B cell (primary cell): ENCODE measurements at regions not wholly inside any gene's neighbourhood (a gene's known extent, or its start where the extent isn't known, plus 50 kb on each side); places are given as distances from the start of the nearest gene placed in this dataset.

Experiments used
- ATAC-seq: fragments of 200-7000 bp; cut with Tn5 transposase; one replicate; pipeline ENCODE4 v1.10.0; 2021; ENCODE audit warnings: low read depth, mild to moderate bottlenecking, moderate number of reproducible peaks, moderate library complexity
- CTCF ChIA-PET: fragments of 350-600 bp; sonication (Branson Sonifier 250); formaldehyde crosslinking; loops from one replicate; lab custom pipeline; 2021; ENCODE audit warnings: antibody characterized with exemption, inconsistent platforms; lab: Charles Lee
- POLR2A ChIA-PET: fragments of 350-600 bp; sonication (Branson Sonifier 250); formaldehyde crosslinking; loops from one replicate; lab custom pipeline; 2021; ENCODE audit warnings: antibody characterized with exemption; lab: Charles Lee
- DNase-seq: peaks from one replicate; pipeline ENCODE4 v3.0.0; 2013
- H2AFZ ChIP-seq: 2 replicates; pipeline ENCODE4 v1.6.1; 2012; ENCODE audit warnings: mild to moderate bottlenecking, low read depth, low read length; ENCODE audit not compliant: insufficient read depth, poor library complexity, severe bottlenecking
- H3K27ac ChIP-seq, 2 donors: 1 replicate in 1 of 2; 2 replicates in 1 of 2; pipeline ENCODE4 v1.5.1; 2012 to 2013; ENCODE audit warnings: low read length in 2 of 2, mild to moderate bottlenecking in 2 of 2, moderate library complexity in 1 of 2
- H3K27me3 ChIP-seq, 4 experiments: fragments of 200-600 bp in 1 of 4; sonication (generic) in 1 of 4; replicated peaks in 1 of 4; 1 replicate in 2 of 4; 2 replicates in 2 of 4; pipeline versions ENCODE4 v1.6.1 to v1.7.0; 2013 to 2016; ENCODE audit warnings: low read length in 3 of 4, mild to moderate bottlenecking in 2 of 4, mixed read lengths in 1 of 4, moderate library complexity in 1 of 4; ENCODE audit not compliant: insufficient read depth in 4 of 4, control insufficient read depth in 3 of 4; ENCODE audit errors: control extremely low read depth in 1 of 4
- H3K36me3 ChIP-seq, 2 experiments: replicated peaks in 1 of 2; 1 replicate in 1 of 2; 2 replicates in 1 of 2; pipeline versions ENCODE4 v1.6.1 to v1.7.1; 2013; ENCODE audit warnings: low read length in 1 of 2; ENCODE audit not compliant: insufficient read depth in 2 of 2, control insufficient read depth in 1 of 2; ENCODE audit errors: control extremely low read depth in 1 of 2, extremely low read depth in 1 of 2
- H3K4me1 ChIP-seq, 2 donors: fragments of 200-600 bp in 1 of 2; sonication (generic) in 1 of 2; 1 replicate in 1 of 2; 2 replicates in 1 of 2; pipeline versions ENCODE4 v1.5.1 to v1.6.1; 2013 to 2017; ENCODE audit warnings: low read length in 2 of 2; ENCODE audit not compliant: control insufficient read depth in 2 of 2, insufficient read depth in 2 of 2
- H3K4me2 ChIP-seq: replicated peaks from 2 replicates; pipeline ENCODE3; 2012; ENCODE audit warnings: mild to moderate bottlenecking, low read depth, low read length; ENCODE audit not compliant: poor library complexity, severe bottlenecking
- H3K4me3 ChIP-seq, 5 experiments: fragments of 200-600 bp in 1 of 5; sonication (generic) in 1 of 5; 1 replicate in 3 of 5; 2 replicates in 2 of 5; pipeline versions ENCODE4 v1.5.1 to v1.7.0; 2011 to 2016; ENCODE audit warnings: low read length in 4 of 5, mild to moderate bottlenecking in 4 of 5, low read depth in 2 of 5, control low read depth in 1 of 5, moderate library complexity in 1 of 5; ENCODE audit not compliant: insufficient read depth in 1 of 5; ENCODE audit errors: control extremely low read depth in 1 of 5, extremely low read depth in 1 of 5
- H3K79me2 ChIP-seq: fragments of 200-600 bp; sonication (generic); one replicate; pipeline ENCODE4 v1.6.0; 2016; ENCODE audit warnings: low read length; ENCODE audit not compliant: control insufficient read depth, insufficient read depth
- H3K9ac ChIP-seq: fragments of 200-600 bp; sonication (generic); 2 replicates; pipeline ENCODE4 v1.6.1; 2017; ENCODE audit warnings: mild to moderate bottlenecking, low read length, moderate library complexity
- H3K9me3 ChIP-seq, 3 donors: one replicate each; pipeline versions ENCODE4 v1.6.1 to v1.7.1; 2013; ENCODE audit warnings: low read length in 2 of 3; ENCODE audit not compliant: control insufficient read depth in 2 of 3, insufficient read depth in 1 of 3; ENCODE audit errors: control extremely low read depth in 1 of 3
- H4K20me1 ChIP-seq: 2 replicates; pipeline ENCODE4 v1.6.0; 2012; ENCODE audit warnings: mild to moderate bottlenecking, low read length; ENCODE audit not compliant: insufficient read depth, control insufficient read depth, poor library complexity, severe bottlenecking
- H3K27ac Mint-ChIP-seq: one replicate; pipeline ENCODE4 v1.8.0; 2021; ENCODE audit warnings: mixed read lengths
- H3K27me3 Mint-ChIP-seq: one replicate; pipeline ENCODE4 v1.8.0; 2021; ENCODE audit warnings: mixed read lengths
- H3K4me1 Mint-ChIP-seq: one replicate; pipeline ENCODE4 v1.8.0; 2021; ENCODE audit warnings: mixed read lengths
- H3K4me3 Mint-ChIP-seq: one replicate; pipeline ENCODE4 v1.8.0; 2021; ENCODE audit warnings: mixed read lengths
- H3K9me3 Mint-ChIP-seq: one replicate; pipeline ENCODE4 v1.8.0; 2022; ENCODE audit warnings: mixed read lengths; ENCODE audit not compliant: insufficient read depth
- CTCF ChIP-seq: fragments of 200-600 bp; IDR thresholded peaks from one replicate; pipeline ENCODE4 v1.8.0; 2022; ENCODE audit warnings: antibody characterized with exemption, mild to moderate bottlenecking
- EZH2 ChIP-seq: IDR thresholded peaks from 2 replicates; pipeline ENCODE4 v1.6.1; 2012; ENCODE audit warnings: borderline replicate concordance, low read depth, mild to moderate bottlenecking, moderate library complexity, low read length; ENCODE audit not compliant: insufficient read depth, poor library complexity, severe bottlenecking
- WGBS: methylation state at CpG from one replicate; pipeline ENCODE4 v1.1.5; 2013; ENCODE audit warnings: missing lambda C conversion rate; ENCODE audit not compliant: insufficient coverage; 5-methylcytosine and 5-hydroxymethylcytosine counted together
- intact Hi-C: fragments of 100-400 bp; cut with micrococcal nuclease; formaldehyde crosslinking; loops from one replicate; pipeline ENCODE4 v1.10.0; 2022

GRCh38 chr1:199302554-199302953, 663.7 kb downstream of the PTPRC start:
- no peaks in the 10 kb centered on the region for H3K9me3 Mint-ChIP-seq
- Histone ChIP-seq H3K79me2 (no peaks in the 10 kb centered on the region), H4K20me1 (no peaks in the 10 kb centered on the region), H3K27me3 (no peaks in the 10 kb centered on the region), H3K4me1 (no peaks in the 10 kb centered on the region), H2AFZ (no peak overlapping the region), H3K36me3 (no peaks in the 10 kb centered on the region), H3K4me2 (no peak overlapping the region), H3K9me3 (no peaks in the 10 kb centered on the region), H3K9ac (no peak overlapping the region), H3K27ac (no peak overlapping the region), H3K4me3 (no peak overlapping the region)
- DNase-seq (no peak), ATAC-seq (no peak)
- H3K4me3 Mint-ChIP-seq: no peak overlapping the region
- no peak overlapping the region for H3K27ac Mint-ChIP-seq
- POLR2A ChIA-PET: no interaction called here
- H3K27me3 Mint-ChIP-seq: peaks cover 3% of the 10 kb centered on the region
- TF ChIP-seq EZH2 (no peak), CTCF (no peak)
- CTCF ChIA-PET: no interaction called here
- intact Hi-C loops: no loop called here
- no peaks in the 10 kb centered on the region for H3K4me1 Mint-ChIP-seq

DNA sequence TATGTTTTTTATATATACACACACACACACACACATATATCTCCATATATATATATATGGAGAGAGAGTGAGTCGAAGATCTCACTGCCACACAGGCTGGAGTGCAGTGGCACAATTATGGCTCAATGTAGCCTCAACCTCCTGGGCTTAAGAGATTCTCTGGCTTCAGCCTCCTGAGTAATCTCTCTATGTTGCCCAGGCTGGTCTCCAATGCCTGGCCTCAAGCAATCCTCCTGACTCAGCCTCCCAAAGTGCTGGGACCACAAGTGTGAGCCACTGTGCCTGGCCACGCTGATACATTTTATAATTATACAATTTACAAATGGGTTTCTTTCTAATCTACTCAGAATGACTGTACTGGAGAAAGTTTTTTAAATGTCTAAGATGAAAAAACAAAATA, 664.2 kb downstream of the PTPRC start:
- peaks cover 3% of the 10 kb centered on the region for H3K27me3 Mint-ChIP-seq
- ChIA-PET POLR2A (no interaction called here), CTCF (no interaction called here)
- no peak overlapping the region for H3K27ac Mint-ChIP-seq
- TF ChIP-seq EZH2 (no peak), CTCF (no peak)
- intact Hi-C loops: no loop called here
- Histone ChIP-seq H2AFZ (no peak overlapping the region), H3K9me3 (no peaks in the 10 kb centered on the region), H3K4me3 (no peak overlapping the region), H3K79me2 (no peaks in the 10 kb centered on the region), H3K27me3 (no peaks in the 10 kb centered on the region), H3K27ac (no peak overlapping the region), H3K4me1 (no peaks in the 10 kb centered on the region), H3K36me3 (no peaks in the 10 kb centered on the region), H3K4me2 (no peak overlapping the region), H3K9ac (no peak overlapping the region), H4K20me1 (no peaks in the 10 kb centered on the region)
- no peaks in the 10 kb centered on the region for H3K9me3 Mint-ChIP-seq
- ATAC-seq (no peak), DNase-seq (no peak)
- no CpG with 5 or more reads among the region's 2 CpGs for WGBS
- H3K4me3 Mint-ChIP-seq: no peak overlapping the region
- H3K4me1 Mint-ChIP-seq: peaks cover 2% of the 10 kb centered on the region
